ENCODE measurements at regions not wholly inside any gene's neighbourhood (a gene's known extent, or its start where the extent isn't known, plus 50 kb on each side); places are given as distances from the start of the nearest gene placed in this dataset.

DNA sequence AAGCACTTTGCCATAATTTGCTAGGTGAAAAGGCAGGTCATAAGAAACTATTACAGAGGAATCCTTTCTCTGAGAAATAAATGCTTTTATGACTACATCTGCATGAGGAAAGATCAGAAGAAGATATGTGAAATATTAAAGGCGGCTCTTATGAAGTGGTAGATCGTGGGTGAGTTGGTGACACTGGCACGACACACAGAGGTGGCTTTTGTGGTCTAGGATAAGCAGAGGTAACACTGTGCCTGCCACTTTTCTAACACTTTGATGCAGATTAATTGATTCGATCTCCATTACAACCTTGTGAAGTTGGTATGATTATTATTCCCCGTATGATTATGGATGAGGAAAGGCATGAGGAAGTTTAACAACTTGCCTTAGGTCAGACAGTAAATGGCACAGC, 60.0 kb upstream of the ELK3 start:
- DNase-seq = no peak

GRCh38 chr12:96136161-96136560, 58.0 kb upstream of the ELK3 start:
- no peak for DNase-seq

- DNase-seq = no peak
Observed at GRCh38 chr12:96136725-96137378, 57.3 kb upstream of the ELK3 start.

DNA sequence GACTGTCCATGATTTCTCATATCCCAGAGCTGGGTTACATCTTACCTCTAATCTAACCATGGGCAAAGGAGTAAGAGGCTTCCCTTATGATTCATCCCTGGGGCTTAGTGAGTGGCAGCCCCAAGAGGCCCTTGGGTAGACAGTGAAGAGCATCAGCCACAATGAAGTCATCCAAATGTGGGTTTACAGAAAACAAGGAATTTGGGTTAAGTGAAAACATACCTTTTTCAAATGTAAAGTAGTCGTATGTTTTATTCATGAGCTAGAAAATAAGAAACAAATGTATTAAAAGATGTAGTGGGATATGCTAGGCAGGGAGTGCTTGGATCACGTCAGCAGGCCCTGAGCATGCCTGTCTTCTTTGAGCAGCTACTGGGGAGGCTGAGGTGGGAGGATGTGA, 54.0 kb upstream of the ELK3 start:
- no peak for DNase-seq

GRCh38 chr12:96141216-96141912, 52.8 kb upstream of the ELK3 start:
- no peak for DNase-seq

- no peak for DNase-seq
Observed at GRCh38 chr12:96143392-96143791, 50.8 kb upstream of the ELK3 start.

GRCh38 chr12:96143827-96144565, 50.2 kb upstream of the ELK3 start:
- DNase-seq = no peak
